Osteoblast (primary cell): ENCODE measurements at regions not wholly inside any gene's neighbourhood (a gene's known extent, or its start where the extent isn't known, plus 50 kb on each side); places are given as distances from the start of the nearest gene placed in this dataset.
A peak's percentile ranks its signal among the peaks of the same experiment; 100 is the strongest.

Experiments used
- DNase-seq: peaks from one replicate; pipeline ENCODE4 v3.0.0; 2011; ENCODE audit warnings: low spot score, mixed read lengths; ENCODE audit not compliant: insufficient read length; ENCODE audit errors: missing footprints
- H2AFZ ChIP-seq: 2 replicates; pipeline ENCODE4 v1.6.0; 2011; ENCODE audit warnings: mild to moderate bottlenecking, low read length
- H3K27ac ChIP-seq: 2 replicates; pipeline ENCODE4 v1.5.1; 2011; ENCODE audit warnings: mild to moderate bottlenecking, low read depth, low read length, moderate library complexity
- H3K27me3 ChIP-seq: 2 replicates; pipeline ENCODE4 v1.6.0; 2012; ENCODE audit warnings: mild to moderate bottlenecking, control low read depth, inconsistent platforms, low read length, moderate library complexity; ENCODE audit not compliant: insufficient read depth
- H3K36me3 ChIP-seq: 2 replicates; pipeline ENCODE4 v1.5.1; 2011; ENCODE audit warnings: mild to moderate bottlenecking, low read length, control low read depth, moderate library complexity; ENCODE audit not compliant: insufficient read depth
- H3K4me1 ChIP-seq: 2 replicates; pipeline ENCODE4 v1.5.1; 2011; ENCODE audit warnings: mild to moderate bottlenecking, low read length, control low read depth, moderate library complexity; ENCODE audit not compliant: insufficient read depth
- H3K4me2 ChIP-seq: 2 replicates; pipeline ENCODE4 v1.6.0; 2011; ENCODE audit warnings: mild to moderate bottlenecking, low read length; ENCODE audit not compliant: insufficient read depth
- H3K4me3 ChIP-seq: fragments of 200-600 bp; sonication (generic); 3 replicates; pipeline ENCODE4 v1.5.1; 2012; ENCODE audit warnings: mild to moderate bottlenecking, low read length, inconsistent platforms; ENCODE audit not compliant: insufficient read depth
- H3K79me2 ChIP-seq: 2 replicates; pipeline ENCODE4 v1.6.0; 2012; ENCODE audit warnings: mild to moderate bottlenecking, low read length, control low read depth, inconsistent platforms; ENCODE audit not compliant: insufficient read depth
- H3K9me3 ChIP-seq: 2 replicates; pipeline ENCODE4 v1.5.1; 2011; ENCODE audit warnings: low read depth, low read length, control low read depth
- H4K20me1 ChIP-seq: 2 replicates; pipeline ENCODE4 v1.6.0; 2012; ENCODE audit warnings: mild to moderate bottlenecking, low read length, control low read depth; ENCODE audit not compliant: insufficient read depth
- TF ChIP-seq, protein P1 (sequence below): IDR thresholded peaks from 2 replicates; pipeline ENCODE4 v1.5.1; 2011; ENCODE audit warnings: mild to moderate bottlenecking, low read depth, low read length, moderate library complexity; ENCODE audit errors: extremely low read depth

DNA sequence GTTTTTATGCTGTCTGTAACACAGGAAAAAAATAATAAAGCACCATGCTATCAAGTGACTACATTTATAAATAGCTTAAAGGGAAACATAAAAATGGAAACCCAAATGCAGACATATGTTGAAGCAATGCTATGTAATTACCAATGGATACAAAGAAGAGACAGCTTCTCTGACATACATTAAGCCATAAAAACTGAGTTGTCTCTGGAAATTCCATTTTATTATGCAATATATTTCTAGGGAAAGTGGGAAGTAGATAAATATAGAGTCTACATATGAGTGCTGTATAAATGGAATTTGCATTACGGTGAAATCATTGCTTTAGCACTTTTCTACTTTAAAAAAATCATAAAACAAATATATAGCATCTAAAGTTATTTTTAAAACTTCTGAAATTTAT, 135.2 kb upstream of the COL11A1 start:
- Histone ChIP-seq H3K36me3 (no peaks in the 10 kb centered on the region), H3K4me1 (no peaks in the 10 kb centered on the region), H3K79me2 (no peaks in the 10 kb centered on the region), H3K4me2 (no peak overlapping the region), H2AFZ (no peak overlapping the region), H4K20me1 (no peaks in the 10 kb centered on the region), H3K9me3 (no peaks in the 10 kb centered on the region), H3K4me3 (no peak overlapping the region), H3K27ac (no peak overlapping the region), H3K27me3 (no peaks in the 10 kb centered on the region)
- TF ChIP-seq, protein P1, sequence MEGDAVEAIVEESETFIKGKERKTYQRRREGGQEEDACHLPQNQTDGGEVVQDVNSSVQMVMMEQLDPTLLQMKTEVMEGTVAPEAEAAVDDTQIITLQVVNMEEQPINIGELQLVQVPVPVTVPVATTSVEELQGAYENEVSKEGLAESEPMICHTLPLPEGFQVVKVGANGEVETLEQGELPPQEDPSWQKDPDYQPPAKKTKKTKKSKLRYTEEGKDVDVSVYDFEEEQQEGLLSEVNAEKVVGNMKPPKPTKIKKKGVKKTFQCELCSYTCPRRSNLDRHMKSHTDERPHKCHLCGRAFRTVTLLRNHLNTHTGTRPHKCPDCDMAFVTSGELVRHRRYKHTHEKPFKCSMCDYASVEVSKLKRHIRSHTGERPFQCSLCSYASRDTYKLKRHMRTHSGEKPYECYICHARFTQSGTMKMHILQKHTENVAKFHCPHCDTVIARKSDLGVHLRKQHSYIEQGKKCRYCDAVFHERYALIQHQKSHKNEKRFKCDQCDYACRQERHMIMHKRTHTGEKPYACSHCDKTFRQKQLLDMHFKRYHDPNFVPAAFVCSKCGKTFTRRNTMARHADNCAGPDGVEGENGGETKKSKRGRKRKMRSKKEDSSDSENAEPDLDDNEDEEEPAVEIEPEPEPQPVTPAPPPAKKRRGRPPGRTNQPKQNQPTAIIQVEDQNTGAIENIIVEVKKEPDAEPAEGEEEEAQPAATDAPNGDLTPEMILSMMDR, result no peak
- DNase-seq, result no peak

DNA sequence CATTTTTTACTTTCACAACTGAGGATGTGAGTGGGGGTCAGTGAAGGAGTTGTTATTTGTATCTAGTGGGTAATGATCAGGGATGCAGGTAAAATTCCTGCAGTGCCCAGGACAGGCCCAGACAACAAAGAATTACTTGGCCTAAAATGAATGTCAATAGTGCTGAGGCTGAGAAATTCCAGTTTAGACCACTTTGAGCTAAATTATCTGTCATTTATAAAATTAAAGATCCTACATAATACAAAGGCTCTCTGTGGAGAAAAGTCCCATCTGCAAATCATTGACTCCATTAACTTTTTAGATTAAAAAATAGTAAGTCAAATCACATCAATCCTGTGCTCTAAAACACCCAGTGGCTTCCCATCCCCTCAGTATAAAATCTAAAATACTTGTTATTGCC, 130.7 kb upstream of the COL11A1 start:
- H3K4me1 ChIP-seq, result no peaks in the 10 kb centered on the region
- H3K27me3 ChIP-seq, result no peaks in the 10 kb centered on the region
- no peaks in the 10 kb centered on the region for H3K36me3 ChIP-seq
- H4K20me1 ChIP-seq, result no peaks in the 10 kb centered on the region
- DNase-seq, result no peak
- TF ChIP-seq, protein P1, result no peak
- no peaks in the 10 kb centered on the region for H3K9me3 ChIP-seq
- H3K4me2 ChIP-seq, result no peak overlapping the region
- H3K79me2 ChIP-seq, result no peaks in the 10 kb centered on the region
- H3K27ac ChIP-seq, result no peak overlapping the region
- H3K4me3 ChIP-seq, result no peak overlapping the region
- H2AFZ ChIP-seq, result no peak overlapping the region

DNA sequence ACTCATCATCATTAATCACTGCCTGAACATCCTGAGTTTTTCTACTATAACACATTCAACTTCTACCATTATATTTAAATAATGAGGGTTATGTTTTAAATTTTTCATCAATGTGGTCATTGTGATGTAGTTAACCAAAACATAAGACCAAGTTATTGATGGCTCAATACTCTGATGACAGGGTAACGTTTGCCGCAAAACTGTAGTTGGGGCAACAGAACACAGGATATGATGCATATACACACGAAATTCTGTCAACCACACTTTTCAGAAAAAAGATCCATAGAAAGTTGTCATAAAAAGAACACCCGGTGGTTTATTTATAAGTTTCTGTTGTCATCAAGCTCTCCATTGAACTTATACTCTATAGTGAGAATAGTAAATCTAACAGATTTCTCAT, 121.7 kb upstream of the COL11A1 start:
- TF ChIP-seq, protein P1, result no peak
- Histone ChIP-seq H4K20me1 (no peaks in the 10 kb centered on the region), H3K27me3 (no peaks in the 10 kb centered on the region), H2AFZ (no peak overlapping the region), H3K79me2 (no peaks in the 10 kb centered on the region), H3K4me3 (no peak overlapping the region), H3K4me2 (no peak overlapping the region), H3K27ac (no peak overlapping the region), H3K36me3 (no peaks in the 10 kb centered on the region), H3K9me3 (no peaks in the 10 kb centered on the region), H3K4me1 (no peaks in the 10 kb centered on the region)
- DNase-seq, result no peak

DNA sequence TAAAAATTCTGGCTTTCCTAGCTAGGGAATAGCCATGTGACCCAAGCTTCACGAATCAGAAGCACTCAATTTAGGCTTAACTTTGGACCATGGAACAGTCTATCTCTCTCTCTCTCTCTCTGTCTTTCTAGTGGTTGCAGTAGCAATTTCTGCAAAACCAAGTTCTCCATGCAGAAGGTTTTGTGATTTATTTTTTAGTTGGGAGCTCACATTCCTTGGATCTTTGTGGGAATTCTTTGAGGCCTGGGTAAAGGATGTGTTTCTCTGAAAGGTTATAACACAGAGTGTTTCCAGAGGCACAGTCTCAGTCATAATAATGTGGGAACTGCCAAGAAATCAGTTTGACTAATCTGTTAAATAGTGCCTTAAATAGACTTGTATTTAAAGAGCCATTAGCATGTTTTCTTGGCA, 112.3 kb upstream of the COL11A1 start:
- Histone ChIP-seq H3K4me3 (no peak overlapping the region), H3K9me3 (no peaks in the 10 kb centered on the region), H3K36me3 (no peaks in the 10 kb centered on the region), H3K4me1 (peaks cover 5% of the 10 kb centered on the region), H3K4me2 (no peak overlapping the region), H4K20me1 (no peaks in the 10 kb centered on the region), H2AFZ (peak overlapping the region; percentile 67), H3K27me3 (no peaks in the 10 kb centered on the region), H3K79me2 (no peaks in the 10 kb centered on the region), H3K27ac (peak overlapping the region; percentile 25)
- TF ChIP-seq, protein P1, result no peak
- no peak for DNase-seq
